IMR-90 (cell line): ENCODE measurements at regions not wholly inside any gene's neighbourhood (a gene's known extent, or its start where the extent isn't known, plus 50 kb on each side); places are given as distances from the start of the nearest gene placed in this dataset.

Experiments
- ATAC-seq: fragments of 200-7000 bp; cut with Tn5 transposase; 2 replicates; pipeline ENCODE4 v1.9.1; 2020; ENCODE audit warnings: low read depth, mild to moderate bottlenecking, moderate library complexity
- BruUV-seq: library from RNA; stranded (reverse); fragments of 400-500 nt; replicated peaks from 2 replicates; lab custom pipeline; 2021; lab: Mats Ljungman, UMichigan
- CTCF ChIA-PET: fragments of 300-600 bp; formaldehyde crosslinking; extraction: SDS; loops from one replicate; lab custom pipeline; 2021; ENCODE audit warnings: antibody characterized with exemption; lab: Yijun Ruan, JAX
- POLR2A ChIA-PET: fragments of 300-600 bp; sonication (Branson Sonifier 250); formaldehyde crosslinking; loops from one replicate; lab custom pipeline; 2022; ENCODE audit warnings: antibody characterized with exemption; ENCODE audit not compliant: unreplicated experiment; lab: Charles Lee
- DNase-seq: peaks from one replicate; pipeline ENCODE4 v3.0.0; 2013
- H2AFZ ChIP-seq: replicated peaks from 2 replicates; pipeline ENCODE3; 2013; ENCODE audit warnings: low read length, mild to moderate bottlenecking; ENCODE audit not compliant: poor library complexity
- H2AK5ac ChIP-seq: 2 replicates; pipeline ENCODE4 v1.6.1; 2013; ENCODE audit warnings: low read depth, low read length, inconsistent platforms
- H2AK9ac ChIP-seq: replicated peaks from 2 replicates; pipeline ENCODE3; 2013; ENCODE audit warnings: mild to moderate bottlenecking, low read depth, low read length, moderate library complexity; ENCODE audit not compliant: poor library complexity
- H2BK120ac ChIP-seq: 2 replicates; pipeline ENCODE4 v1.6.1; 2013; ENCODE audit warnings: low read depth, low read length, inconsistent platforms
- H2BK15ac ChIP-seq: 3 replicates; pipeline ENCODE4 v1.6.1; 2013; ENCODE audit warnings: low read depth, low read length, inconsistent platforms
- H2BK20ac ChIP-seq: 2 replicates; pipeline ENCODE4 v1.6.1; 2013; ENCODE audit warnings: low read depth, mild to moderate bottlenecking, inconsistent platforms, low read length, moderate library complexity
- H2BK5ac ChIP-seq: 2 replicates; pipeline ENCODE4 v1.6.1; 2013; ENCODE audit warnings: mild to moderate bottlenecking, low read depth, low read length, inconsistent platforms; ENCODE audit not compliant: poor library complexity, severe bottlenecking
- H3K14ac ChIP-seq: replicated peaks from 2 replicates; pipeline ENCODE4 v1.6.1; 2013; ENCODE audit warnings: low read depth, low read length, inconsistent platforms
- H3K18ac ChIP-seq: 2 replicates; pipeline ENCODE4 v1.6.1; 2013; ENCODE audit warnings: low read depth, low read length, control low read depth
- H3K23ac ChIP-seq: 2 replicates; pipeline ENCODE4 v1.6.1; 2013; ENCODE audit warnings: low read depth, low read length, inconsistent platforms
- H3K27ac ChIP-seq: 2 replicates; pipeline ENCODE4 v1.5.1; 2013; ENCODE audit warnings: mild to moderate bottlenecking, control low read depth, low read length; ENCODE audit not compliant: insufficient read depth
- H3K27me3 ChIP-seq: 2 replicates; pipeline ENCODE4 v1.6.1; 2013; ENCODE audit warnings: low read length; ENCODE audit not compliant: control insufficient read depth, insufficient read depth
- H3K36me3 ChIP-seq: 2 replicates; pipeline ENCODE4 v1.6.1; 2013; ENCODE audit warnings: low read length, mixed read lengths; ENCODE audit not compliant: control insufficient read depth, insufficient read depth
- H3K4ac ChIP-seq: 2 replicates; pipeline ENCODE4 v1.6.1; 2013; ENCODE audit warnings: low read depth, low read length, inconsistent platforms
- H3K4me1 ChIP-seq: 2 replicates; pipeline ENCODE4 v1.6.1; 2013; ENCODE audit warnings: low read length, mixed read lengths; ENCODE audit not compliant: control insufficient read depth, insufficient read depth
- H3K4me2 ChIP-seq: 2 replicates; pipeline ENCODE4 v1.6.1; 2013; ENCODE audit warnings: low read depth, mild to moderate bottlenecking, control low read depth, low read length, moderate library complexity
- H3K4me3 ChIP-seq: 2 replicates; pipeline ENCODE4 v1.5.1; 2013; ENCODE audit warnings: low read depth, mild to moderate bottlenecking, control low read depth, low read length, moderate library complexity; ENCODE audit not compliant: insufficient read depth
- H3K56ac ChIP-seq: 2 replicates; pipeline ENCODE4 v1.6.1; 2013; ENCODE audit warnings: low read length, inconsistent platforms; ENCODE audit not compliant: insufficient read depth; ENCODE audit errors: extremely low read depth
- H3K79me1 ChIP-seq, 2 experiments: 2 replicates each; pipeline ENCODE4 v1.6.1; 2013; ENCODE audit warnings: low read length in 2 of 2, inconsistent platforms in 1 of 2, low read depth in 1 of 2
- H3K9ac ChIP-seq: 2 replicates; pipeline ENCODE4 v1.6.1; 2013; ENCODE audit warnings: low read depth, low read length, control low read depth
- H3K9me1 ChIP-seq: 2 replicates; pipeline ENCODE4 v1.6.1; 2013; ENCODE audit warnings: low read length, inconsistent platforms; ENCODE audit not compliant: insufficient read depth
- H3K9me3 ChIP-seq: 2 replicates; pipeline ENCODE4 v1.6.1; 2013; ENCODE audit warnings: low read length; ENCODE audit not compliant: control insufficient read depth, insufficient read depth
- H4K20me1 ChIP-seq: 2 replicates; pipeline ENCODE4 v1.6.1; 2013; ENCODE audit warnings: low read length, inconsistent platforms; ENCODE audit not compliant: insufficient read depth
- H4K5ac ChIP-seq: 2 replicates; pipeline ENCODE4 v1.6.1; 2013; ENCODE audit warnings: mild to moderate bottlenecking, low read depth, low read length, control low read depth
- H4K8ac ChIP-seq, 2 experiments: 2 replicates each; pipeline ENCODE4 v1.6.1; 2013; ENCODE audit warnings: low read depth in 2 of 2, low read length in 2 of 2, control low read depth in 1 of 2, inconsistent platforms in 1 of 2
- H4K91ac ChIP-seq: 2 replicates; pipeline ENCODE4 v1.6.1; 2013; ENCODE audit warnings: low read depth, low read length, inconsistent platforms; ENCODE audit not compliant: insufficient read depth
- BHLHE40 ChIP-seq: fragments of 150-350 bp; IDR thresholded peaks from 2 replicates; pipeline ENCODE4 v1.6.1; 2016; ENCODE audit warnings: mild to moderate bottlenecking, low read depth, low read length
- NFE2L2 ChIP-seq: fragments of 150-350 bp; IDR thresholded peaks from 2 replicates; pipeline ENCODE4 v1.6.1; 2016; ENCODE audit warnings: low read depth, mild to moderate bottlenecking, low read length
- RCOR1 ChIP-seq: IDR thresholded peaks from 2 replicates; pipeline ENCODE4 v1.6.1; 2012; ENCODE audit warnings: mild to moderate bottlenecking, low read length, improper control_type of control experiment; ENCODE audit not compliant: insufficient replicate concordance
- WGBS, 2 experiments: methylation state at CpG; one replicate each; pipeline versions ENCODE4 v1.1.5 to v1.1.7; 2013; ENCODE audit warnings: missing lambda C conversion rate in 2 of 2; ENCODE audit not compliant: insufficient read length in 1 of 2; ENCODE audit errors: extremely low coverage in 2 of 2; 5-methylcytosine and 5-hydroxymethylcytosine counted together
- dilution Hi-C: fragments of 300-500 bp; cut with HindIII; formaldehyde crosslinking; loops from one replicate; pipeline ENCODE4 v1.14.3; 2018; ENCODE audit warnings: low sequenced_read_pairs; ENCODE audit not compliant: unreplicated experiment
- in situ Hi-C: fragments of 300-500 bp; cut with MboI; formaldehyde crosslinking; loops from 3 replicates; pipeline ENCODE4 v1.14.3; 2019; ENCODE audit warnings: low sequenced_read_pairs, inconsistent platforms, mixed read lengths
- intact Hi-C: fragments of 100-400 bp; cut with micrococcal nuclease; formaldehyde crosslinking; loops from 2 replicates; pipeline ENCODE4 v1.10.0; 2022

GRCh38 chr10:132993271-132994184, 51.2 kb upstream of the CFAP46 start:
- H4K5ac ChIP-seq: no peak overlapping the region
- no peak overlapping the region for H3K18ac ChIP-seq
- no peaks in the 10 kb centered on the region for H3K4me1 ChIP-seq
- no peak overlapping the region for H3K27ac ChIP-seq
- DNase-seq (no peak), ATAC-seq (no peak)
- H3K9ac ChIP-seq: no peak overlapping the region
- POLR2A ChIA-PET: no interaction called here
- H2BK5ac ChIP-seq: no peak overlapping the region
- H3K56ac ChIP-seq: no peak overlapping the region
- H2BK120ac ChIP-seq: no peak overlapping the region
- H4K8ac ChIP-seq: no peak overlapping the region
- no peaks in the 10 kb centered on the region for H3K36me3 ChIP-seq
- 90% methylated on average over 25 of the region's 43 CpGs; no CpG with 5 or more reads in 1 of the 2 experiments for WGBS, 2 experiments
- H3K4ac ChIP-seq: no peak overlapping the region
- TF ChIP-seq BHLHE40 (no peak), NFE2L2 (no peak), RCOR1 (no peak)
- dilution Hi-C loops (no loop called here), in situ Hi-C loops (no loop called here), intact Hi-C loops (no loop called here)
- no peak overlapping the region for H2AK5ac ChIP-seq
- BruUV-seq: no TSS peak
- H3K9me3 ChIP-seq: no peaks in the 10 kb centered on the region
- H2AK9ac ChIP-seq: no peak overlapping the region
- peak overlapping the region; percentile 23 for H2AFZ ChIP-seq
- CTCF ChIA-PET: no interaction called here
- H2BK20ac ChIP-seq: no peak overlapping the region
- no peak overlapping the region for H2BK15ac ChIP-seq
- H3K14ac ChIP-seq: no peak overlapping the region
- H3K23ac ChIP-seq: no peak overlapping the region
- H3K9me1 ChIP-seq: no peaks in the 10 kb centered on the region
- H3K27me3 ChIP-seq: peaks cover 15% of the 10 kb centered on the region; the same call in 1 of the 2 replicates
- no peaks in the 10 kb centered on the region for H4K20me1 ChIP-seq
- no peak overlapping the region for H4K91ac ChIP-seq
- no peak overlapping the region; the same call in 1 of the 2 replicates for H3K4me2 ChIP-seq
- no peak overlapping the region for H3K4me3 ChIP-seq
- no peaks in the 10 kb centered on the region for H3K79me1 ChIP-seq
